Subcutaneous abdominal adipose tissue (tissue), 5 donors: ENCODE measurements at regions not wholly inside any gene's neighbourhood (a gene's known extent, or its start where the extent isn't known, plus 50 kb on each side); places are given as distances from the start of the nearest gene placed in this dataset.
"Not testable (repeated sequence)": the region's sequence is repeated elsewhere in the genome, so short reads cannot be mapped to it uniquely, and the experiment has no call there.

Experiments used
- H3K27ac ChIP-seq: one replicate; pipeline ENCODE4 v1.7.0; 2013; ENCODE audit warnings: low read depth, mild to moderate bottlenecking, inconsistent platforms, low read length, moderate library complexity
- H3K27me3 ChIP-seq, 5 donors: one replicate each; pipeline ENCODE4 v1.7.0; 2013; ENCODE audit warnings: low read length in 5 of 5, inconsistent platforms in 1 of 5; ENCODE audit not compliant: control insufficient read depth in 5 of 5, insufficient read depth in 4 of 5
- H3K36me3 ChIP-seq, 5 donors: one replicate each; pipeline ENCODE4 v1.7.0; 2013; ENCODE audit warnings: low read length in 5 of 5; ENCODE audit not compliant: control insufficient read depth in 5 of 5, insufficient read depth in 5 of 5
- H3K4me1 ChIP-seq, 5 donors: one replicate each; pipeline ENCODE4 v1.7.0; 2013; ENCODE audit warnings: low read length in 5 of 5, mild to moderate bottlenecking in 3 of 5, moderate library complexity in 1 of 5; ENCODE audit not compliant: control insufficient read depth in 5 of 5, insufficient read depth in 5 of 5
- H3K4me3 ChIP-seq, 5 donors: one replicate each; pipeline ENCODE4 v1.7.0; 2013; ENCODE audit warnings: low read length in 5 of 5, low read depth in 1 of 5
- H3K9ac ChIP-seq, 5 donors: one replicate each; pipeline ENCODE4 v1.7.0; 2013; ENCODE audit warnings: low read length in 5 of 5, mild to moderate bottlenecking in 4 of 5, moderate library complexity in 3 of 5
- H3K9me3 ChIP-seq, 5 donors: one replicate each; pipeline ENCODE4 v1.7.0; 2013; ENCODE audit warnings: low read length in 5 of 5; ENCODE audit not compliant: control insufficient read depth in 5 of 5
- donor health status: healthy.
- donor health status: healthy.
- donor health status: healthy.
- donor health status: healthy.
- donor health status: healthy.

- H3K4me1 ChIP-seq, H3K27ac ChIP-seq, H3K9me3 ChIP-seq, H3K4me3 ChIP-seq, H3K36me3 ChIP-seq, H3K27me3 ChIP-seq, H3K9ac ChIP-seq: not testable (repeated sequence)
Measured at GRCh38 chr12:41986513-41986912, 158.2 kb downstream of the GXYLT1 start.

- Histone ChIP-seq H3K9ac (no peak overlapping the region), H3K27ac (no peak overlapping the region), H3K27me3 (no peaks in the 10 kb centered on the region), H3K4me3 (no peak overlapping the region), H3K4me1 (no peaks in the 10 kb centered on the region), H3K36me3 (no peaks in the 10 kb centered on the region), H3K9me3 (peaks cover 0 to 3% (median 2%) of the 10 kb centered on the region in 5 donors)
Measured at GRCh38 chr12:41983856-41984255, 160.8 kb downstream of the GXYLT1 start.

- H3K9ac ChIP-seq: no peak overlapping the region
- H3K4me1 ChIP-seq: no peaks in the 10 kb centered on the region
- H3K9me3 ChIP-seq: no peaks in the 10 kb centered on the region
- no peaks in the 10 kb centered on the region for H3K36me3 ChIP-seq
- H3K4me3 ChIP-seq: no peak overlapping the region
- no peak overlapping the region for H3K27ac ChIP-seq
- H3K27me3 ChIP-seq: no peaks in the 10 kb centered on the region
Measured at GRCh38 chr12:41983394-41983793, 161.3 kb downstream of the GXYLT1 start.

GRCh38 chr12:41981758-41982157 is 162.9 kb downstream of the GXYLT1 start:
- Histone ChIP-seq H3K4me1 (no peaks in the 10 kb centered on the region), H3K27me3 (no peaks in the 10 kb centered on the region), H3K9me3 (no peaks in the 10 kb centered on the region), H3K4me3 (no peak overlapping the region), H3K9ac (no peak overlapping the region), H3K27ac (no peak overlapping the region), H3K36me3 (no peaks in the 10 kb centered on the region)

- no peaks in the 10 kb centered on the region for H3K36me3 ChIP-seq
- H3K27me3 ChIP-seq: no peaks in the 10 kb centered on the region
- H3K4me1 ChIP-seq: no peaks in the 10 kb centered on the region
- no peaks in the 10 kb centered on the region for H3K9me3 ChIP-seq
- H3K9ac ChIP-seq: no peak overlapping the region
- H3K27ac ChIP-seq: no peak overlapping the region
- H3K4me3 ChIP-seq: no peak overlapping the region
Measured at GRCh38 chr12:41981013-41981412, 163.7 kb downstream of the GXYLT1 start.

- Histone ChIP-seq H3K27ac (no peak overlapping the region), H3K36me3 (no peaks in the 10 kb centered on the region), H3K9ac (no peak overlapping the region), H3K9me3 (no peaks in the 10 kb centered on the region), H3K4me3 (no peak overlapping the region), H3K4me1 (no peaks in the 10 kb centered on the region), H3K27me3 (no peaks in the 10 kb centered on the region)
Measured at GRCh38 chr12:41980390-41980789, 164.3 kb downstream of the GXYLT1 start.

GRCh38 chr12:41979574-41979973 is 165.1 kb downstream of the GXYLT1 start:
- Histone ChIP-seq H3K9ac (no peak overlapping the region), H3K36me3 (no peaks in the 10 kb centered on the region), H3K4me1 (no peaks in the 10 kb centered on the region), H3K9me3 (no peaks in the 10 kb centered on the region), H3K4me3 (no peak overlapping the region), H3K27ac (no peak overlapping the region), H3K27me3 (no peaks in the 10 kb centered on the region)

GRCh38 chr12:41972598-41972997 is 172.1 kb downstream of the GXYLT1 start:
- Histone ChIP-seq H3K27me3 (no peaks in the 10 kb centered on the region), H3K9me3 (no peaks in the 10 kb centered on the region), H3K36me3 (no peaks in the 10 kb centered on the region), H3K4me3 (no peak overlapping the region), H3K4me1 (no peaks in the 10 kb centered on the region), H3K9ac (no peak overlapping the region), H3K27ac (no peak overlapping the region)

- Histone ChIP-seq H3K9me3 (no peaks in the 10 kb centered on the region), H3K4me3 (no peak overlapping the region)
Measured at GRCh38 chr12:41972196-41972595, 172.5 kb downstream of the GXYLT1 start.

GRCh38 chr12:41970744-41971143 is 173.9 kb downstream of the GXYLT1 start:
- no peaks in the 10 kb centered on the region for H3K27me3 ChIP-seq
- H3K27ac ChIP-seq: no peak overlapping the region
- no peaks in the 10 kb centered on the region for H3K4me1 ChIP-seq
- H3K4me3 ChIP-seq: no peak overlapping the region
- no peaks in the 10 kb centered on the region for H3K36me3 ChIP-seq
- no peak overlapping the region for H3K9ac ChIP-seq
- no peaks in the 10 kb centered on the region for H3K9me3 ChIP-seq

More at GRCh38 chr12:41972196-41972595, 172.5 kb downstream of the GXYLT1 start:
- Histone ChIP-seq H3K27me3 (no peaks in the 10 kb centered on the region), H3K36me3 (no peaks in the 10 kb centered on the region), H3K4me1 (no peaks in the 10 kb centered on the region), H3K27ac (no peak overlapping the region), H3K9ac (no peak overlapping the region)

- no peak overlapping the region for H3K9ac ChIP-seq
- peaks cover 0 to 2% (median 0%) of the 10 kb centered on the region in 5 donors for H3K27me3 ChIP-seq
- no peaks in the 10 kb centered on the region for H3K9me3 ChIP-seq
- no peaks in the 10 kb centered on the region for H3K4me1 ChIP-seq
- H3K4me3 ChIP-seq: no peak overlapping the region
- H3K27ac ChIP-seq: no peak overlapping the region
- no peaks in the 10 kb centered on the region for H3K36me3 ChIP-seq
Measured at GRCh38 chr12:41968599-41968998, 176.1 kb downstream of the GXYLT1 start.
